ENCODE measurements at regions not wholly inside any gene's neighbourhood (a gene's known extent, or its start where the extent isn't known, plus 50 kb on each side); places are given as distances from the start of the nearest gene placed in this dataset.
"Not testable (repeated sequence)": the region's sequence is repeated elsewhere in the genome, so short reads cannot be mapped to it uniquely, and the experiment has no call there.

DNA sequence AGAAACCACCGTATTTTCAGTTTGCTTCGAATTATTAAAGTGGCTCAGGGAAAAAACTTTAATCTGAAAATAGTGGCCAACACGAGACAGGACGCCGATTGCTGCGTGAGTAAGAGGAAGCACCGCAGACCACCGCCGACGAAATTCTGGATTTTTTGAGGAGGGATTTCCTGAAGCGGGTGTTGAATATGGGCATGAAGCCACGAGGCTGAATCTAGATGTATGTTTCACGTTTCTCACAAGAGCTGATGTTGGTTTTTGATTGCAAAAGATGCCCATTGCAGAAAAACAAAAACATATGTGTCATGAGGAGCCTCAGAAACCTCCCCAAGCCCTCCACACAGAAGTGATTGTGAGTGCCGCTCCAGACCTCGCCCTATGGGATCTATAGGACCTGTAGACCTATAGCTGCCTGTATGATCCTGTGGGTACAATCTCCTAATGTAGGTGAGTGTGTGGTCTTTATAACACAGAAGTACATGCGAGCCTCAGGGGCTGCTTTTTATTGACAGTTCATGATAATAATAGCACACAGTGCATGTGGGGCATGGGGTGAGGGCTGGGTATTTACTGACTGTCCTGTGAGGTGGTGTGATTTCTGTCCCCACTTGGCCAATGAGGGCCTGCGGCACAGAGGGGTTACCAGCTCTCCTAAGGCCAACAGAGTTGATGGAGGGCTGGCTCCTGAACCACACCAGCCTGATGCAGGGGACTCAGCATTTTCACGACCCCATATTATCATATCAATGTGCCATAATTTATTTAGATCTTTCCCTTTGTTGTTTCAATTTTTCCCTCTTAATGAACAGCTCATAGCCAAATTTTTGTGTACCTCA is 243.9 kb downstream of the DLL1 start:
- DNase-seq (ENCODE audit: low read depth, low spot score), result no peak

DNA sequence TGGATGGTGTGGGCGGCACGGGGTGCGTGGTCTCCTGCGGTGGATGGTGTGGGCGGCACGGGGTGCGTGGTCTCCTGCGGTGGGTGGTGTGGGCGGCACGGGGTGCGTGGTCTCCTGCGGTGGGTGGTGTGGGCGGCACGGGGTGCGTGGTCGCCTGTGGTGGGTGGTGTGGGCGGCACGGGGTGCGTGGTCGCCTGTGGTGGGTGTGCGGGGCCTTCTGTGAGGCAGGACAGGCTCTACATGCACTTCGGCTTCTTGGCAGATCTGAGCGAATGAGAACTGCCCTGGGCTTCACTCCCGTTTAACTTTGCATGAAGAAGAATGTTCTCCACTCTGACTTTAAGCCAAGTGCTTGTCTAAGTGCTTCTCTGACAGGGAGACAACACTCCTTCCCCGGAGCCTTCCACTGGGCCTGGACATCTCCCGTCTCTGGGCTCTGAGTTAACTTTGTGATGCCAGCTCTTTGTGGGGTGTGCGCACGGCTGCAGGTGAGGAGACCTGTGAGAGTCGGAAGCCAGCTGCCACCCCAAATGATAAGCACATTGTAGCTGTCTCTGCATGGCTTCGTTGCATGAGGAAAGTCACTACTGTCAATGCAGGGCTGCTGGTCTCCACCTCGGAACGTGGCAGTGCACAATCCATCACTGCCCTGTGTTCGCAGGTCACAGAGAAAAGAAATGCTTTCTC is 244.8 kb downstream of the DLL1 start:
- no peak for DNase-seq (ENCODE audit: low read depth, low spot score)

DNA sequence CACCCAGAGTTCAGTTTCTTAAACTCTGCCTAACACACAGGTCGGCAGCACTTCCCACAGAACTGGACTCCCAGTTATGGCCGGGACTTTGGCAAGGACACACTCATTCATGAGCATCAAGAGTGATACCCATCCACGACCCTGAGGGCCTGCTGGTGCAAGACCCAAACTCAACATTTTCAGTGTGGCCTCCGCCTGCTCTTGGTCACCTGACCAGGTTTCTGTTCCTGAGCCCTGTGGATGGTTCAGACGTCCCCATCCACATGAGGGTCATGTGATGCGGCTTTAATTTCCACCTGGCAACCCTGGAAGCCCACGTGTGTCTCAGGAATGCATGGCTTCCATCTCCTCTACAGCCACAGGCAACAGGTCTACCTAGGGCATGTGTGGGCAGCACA is 245.3 kb downstream of the DLL1 start:
- DNase-seq (ENCODE audit: low read depth, low spot score), result no peak

GRCh38 chr6:170044836-170045562 is 245.9 kb downstream of the DLL1 start:
- DNase-seq (ENCODE audit: low read depth, low spot score), result no peak

DNA sequence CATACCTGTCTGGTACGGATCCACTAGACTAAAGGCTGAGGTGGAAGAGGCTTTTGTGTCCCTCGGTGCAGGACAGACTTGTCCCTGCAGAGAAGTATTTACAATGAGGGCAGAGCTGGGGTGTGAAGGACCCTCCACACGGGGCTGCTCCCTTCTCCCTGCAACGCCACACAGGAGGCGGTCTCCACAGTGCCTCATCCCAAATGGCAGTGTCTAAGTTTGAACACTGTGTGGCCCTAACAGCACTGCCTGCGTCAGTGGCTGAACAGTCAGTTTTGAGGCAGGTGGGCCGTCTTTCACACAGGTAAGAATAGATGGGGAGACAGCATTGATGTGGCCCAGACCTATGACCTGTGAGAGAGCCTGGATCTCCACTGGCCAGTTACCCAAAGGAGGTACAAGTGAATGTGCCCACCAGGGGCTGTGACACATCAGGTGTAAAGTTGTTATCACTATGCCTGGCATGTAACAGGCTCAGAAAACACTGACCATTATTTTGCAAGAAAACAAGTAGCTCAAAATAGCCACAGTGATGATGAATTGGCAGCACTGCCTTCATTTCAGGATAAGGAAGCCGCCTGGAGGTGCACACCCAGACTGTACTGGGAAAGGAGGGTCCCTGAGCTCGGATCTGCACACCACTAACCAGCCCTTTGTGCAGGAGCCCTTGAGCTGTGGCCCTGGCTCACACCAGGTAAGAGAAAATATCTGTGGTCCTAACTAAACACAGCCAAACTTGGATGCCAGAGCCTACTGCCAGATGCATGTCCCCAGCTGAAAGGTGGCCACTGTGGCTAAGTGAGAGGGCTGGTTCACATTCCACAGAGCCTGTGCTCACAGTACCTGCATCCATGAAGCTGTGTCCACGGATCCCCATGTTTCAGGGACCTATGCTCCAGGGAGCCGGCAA is 246.7 kb downstream of the DLL1 start:
- DNase-seq (ENCODE audit: low read depth, low spot score), result no peak

GRCh38 chr6:170043150-170043819 is 247.6 kb downstream of the DLL1 start:
- no peak for DNase-seq (ENCODE audit: low read depth, low spot score)

GRCh38 chr6:170042596-170043118 is 248.2 kb downstream of the DLL1 start:
- no peak for DNase-seq (ENCODE audit: low read depth, low spot score)

DNA sequence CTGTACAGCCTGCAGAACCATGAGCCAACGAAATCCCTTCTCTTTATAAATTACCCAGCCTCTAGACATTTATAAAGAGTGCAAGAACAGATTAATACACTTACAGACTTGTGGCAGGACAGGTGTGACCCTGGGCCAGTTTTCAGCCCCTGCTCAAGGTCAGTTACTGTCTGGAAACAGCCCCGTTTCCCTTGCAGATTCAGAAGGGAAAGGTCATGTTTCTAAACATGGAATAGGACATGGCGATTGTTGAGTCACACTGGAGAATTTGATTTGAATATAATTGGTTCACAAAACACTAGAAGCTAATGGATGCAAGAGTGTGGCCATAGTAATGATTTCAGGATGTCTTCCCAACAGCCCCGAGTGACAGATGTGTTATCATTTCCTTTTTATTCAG is 248.8 kb downstream of the DLL1 start:
- DNase-seq (ENCODE audit: low read depth, low spot score), result no peak

GRCh38 chr6:170041526-170041925 is 249.4 kb downstream of the DLL1 start:
- no peak for DNase-seq (ENCODE audit: low read depth, low spot score)

DNA sequence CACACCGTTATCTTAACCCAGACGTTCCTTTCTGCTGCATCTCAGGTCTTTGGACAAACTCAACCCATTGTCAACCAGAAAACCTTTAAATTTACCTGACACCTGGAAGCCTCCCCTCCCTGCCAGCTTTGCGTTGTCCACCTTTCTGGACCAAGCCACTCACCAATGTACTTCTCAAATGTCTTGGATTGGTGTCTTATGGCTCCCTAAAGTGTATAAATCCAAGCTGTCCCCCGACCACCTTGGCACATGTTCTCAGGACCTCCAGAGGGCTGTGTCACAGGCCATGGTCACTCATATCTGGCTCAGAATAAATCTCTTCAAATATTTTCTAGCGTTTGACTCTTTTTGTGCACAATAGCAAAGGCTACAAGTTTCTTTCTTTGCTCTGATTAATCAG is 250.0 kb downstream of the DLL1 start:
- DNase-seq (ENCODE audit: low read depth, low spot score), result no peak

GRCh38 chr6:170040115-170040500 is 250.8 kb downstream of the DLL1 start:
- no peak for DNase-seq (ENCODE audit: low read depth, low spot score)

DNA sequence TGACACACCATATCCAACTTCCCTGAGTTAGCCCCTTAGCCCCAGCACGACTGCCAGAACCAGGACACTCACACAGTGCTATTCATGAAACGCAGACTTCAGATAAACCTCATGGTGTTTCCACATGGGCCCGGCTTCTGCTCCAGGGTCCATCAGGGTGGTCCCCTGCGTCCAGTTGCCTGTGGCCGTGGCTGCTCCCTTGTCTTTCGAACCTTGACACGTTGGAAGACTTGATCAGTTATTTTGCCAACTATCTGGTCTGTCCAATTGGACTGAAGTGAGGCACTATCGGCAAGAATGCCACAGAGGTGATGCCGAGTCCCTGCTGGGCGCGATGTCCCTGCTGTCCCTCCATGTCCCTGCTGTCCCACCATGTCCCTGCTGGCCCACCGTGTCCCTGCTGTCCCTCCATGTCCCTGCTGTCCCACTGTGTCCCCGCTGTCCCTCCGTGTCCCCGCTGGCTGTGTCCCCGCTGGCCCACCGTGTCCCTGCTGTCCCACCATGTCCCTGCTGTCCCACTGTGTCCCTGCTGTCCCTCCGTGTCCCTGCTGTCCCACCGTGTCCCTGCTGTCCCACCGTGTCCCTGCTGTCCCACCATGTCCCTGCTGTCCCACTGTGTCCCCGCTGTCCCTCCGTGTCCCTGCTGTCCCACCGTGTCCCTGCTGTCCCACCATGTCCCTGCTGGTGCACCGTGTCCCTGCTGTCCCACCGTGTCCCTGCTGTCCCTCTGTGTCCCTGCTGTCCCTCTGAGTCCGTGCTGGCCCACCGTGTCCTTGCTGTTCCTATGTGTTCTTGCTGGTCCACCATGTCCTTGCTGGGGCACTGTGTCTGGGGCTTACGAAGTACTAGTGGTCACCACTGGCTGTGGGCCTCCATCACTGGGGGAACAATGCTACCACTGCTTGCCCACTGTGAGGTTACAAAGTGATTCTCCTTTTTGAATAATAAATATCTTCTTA is 251.4 kb downstream of the DLL1 start:
- no peak for DNase-seq (ENCODE audit: low read depth, low spot score)

GRCh38 chr6:170038708-170039107 is 252.2 kb downstream of the DLL1 start:
- DNase-seq (ENCODE audit: low read depth, low spot score), result no peak

GRCh38 chr6:170038251-170038650 is 252.6 kb downstream of the DLL1 start:
- DNase-seq (ENCODE audit: low read depth, low spot score), result peak; percentile 78

GRCh38 chr6:170037541-170038250 is 253.2 kb downstream of the DLL1 start:
- peak; percentile 54 for DNase-seq (ENCODE audit: low read depth, low spot score)

GRCh38 chr6:170036916-170037315 is 254.0 kb downstream of the DLL1 start:
- no peak for DNase-seq (ENCODE audit: low read depth, low spot score)

DNA sequence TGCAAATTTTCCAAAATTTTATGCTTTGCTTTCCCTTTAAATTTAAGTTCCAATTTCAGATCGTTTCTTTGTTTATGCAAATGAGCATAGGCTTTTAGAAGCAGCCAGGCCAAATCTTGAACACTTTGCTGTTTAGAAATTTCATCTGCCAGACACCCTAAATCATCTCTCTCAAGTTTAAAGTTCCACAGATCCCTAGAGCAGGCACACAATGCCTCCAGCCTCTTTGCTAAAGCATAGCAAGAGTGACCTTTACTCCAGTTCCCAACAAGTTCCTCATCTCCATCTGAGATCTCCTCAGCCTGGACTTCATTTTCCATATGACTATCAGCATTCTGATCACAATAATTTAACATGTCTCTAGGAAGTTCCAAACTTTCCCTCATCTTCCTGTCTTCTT is 254.5 kb downstream of the DLL1 start:
- not testable (repeated sequence) for DNase-seq (ENCODE audit: low read depth, low spot score)

GRCh38 chr6:170035901-170036304 is 255.0 kb downstream of the DLL1 start:
- DNase-seq (ENCODE audit: low read depth, low spot score), result peak; percentile 63

DNA sequence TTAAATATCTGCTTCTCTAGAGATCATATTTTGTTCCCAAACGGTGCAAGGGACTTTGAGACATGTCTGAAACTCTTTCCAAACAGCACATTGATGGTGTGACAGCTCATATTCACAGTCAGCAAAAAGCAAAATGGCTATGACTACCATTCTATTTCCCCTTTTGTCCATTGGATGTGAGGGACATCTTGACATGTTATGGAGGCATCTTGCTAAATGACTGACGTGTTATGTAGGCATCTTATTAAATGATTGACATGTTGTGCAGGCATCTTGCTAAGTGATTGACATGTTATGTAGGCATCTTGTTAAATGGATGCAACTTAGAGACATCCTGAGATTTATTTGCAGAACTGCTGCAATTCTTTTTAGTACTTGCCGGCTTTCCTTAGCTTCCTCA is 255.8 kb downstream of the DLL1 start:
- DNase-seq (ENCODE audit: low read depth, low spot score), result no peak
